Loucy (cell line): ENCODE measurements at regions not wholly inside any gene's neighbourhood (a gene's known extent, or its start where the extent isn't known, plus 50 kb on each side); places are given as distances from the start of the nearest gene placed in this dataset.

Source experiments
- H2AFZ ChIP-seq: fragments of 200-600 bp; sonication (generic); 2 replicates; pipeline ENCODE4 v1.6.0; 2016; ENCODE audit warnings: antibody characterized with exemption, mild to moderate bottlenecking, low read length, moderate library complexity
- H3F3A ChIP-seq: fragments of 200-600 bp; 2 replicates; pipeline ENCODE4 v1.6.0; 2016; ENCODE audit warnings: antibody characterized with exemption, low read depth, mild to moderate bottlenecking
- H3K27me3 ChIP-seq: fragments of 200-600 bp; sonication (generic); 2 replicates; pipeline ENCODE4 v1.6.1; 2014; ENCODE audit warnings: low read length, mild to moderate bottlenecking; ENCODE audit not compliant: insufficient read depth, poor library complexity, severe bottlenecking
- H3K36me3 ChIP-seq: fragments of 200-600 bp; sonication (generic); 2 replicates; pipeline ENCODE4 v1.6.1; 2016; ENCODE audit warnings: low read length; ENCODE audit not compliant: insufficient read depth
- H3K4me1 ChIP-seq: fragments of 200-600 bp; sonication (generic); 2 replicates; pipeline ENCODE4 v1.5.1; 2014; ENCODE audit warnings: low read length, mild to moderate bottlenecking; ENCODE audit not compliant: insufficient read depth, poor library complexity, severe bottlenecking
- H3K4me2 ChIP-seq: fragments of 200-600 bp; sonication (generic); 2 replicates; pipeline ENCODE4 v1.6.0; 2014; ENCODE audit warnings: antibody characterized with exemption, low read length, low read depth, mild to moderate bottlenecking; ENCODE audit not compliant: poor library complexity, severe bottlenecking
- H3K4me3 ChIP-seq: fragments of 200-600 bp; sonication (generic); 2 replicates; pipeline ENCODE4 v1.5.1; 2014; ENCODE audit warnings: low read length, mild to moderate bottlenecking, mixed read lengths; ENCODE audit not compliant: poor library complexity, severe bottlenecking
- H3K79me2 ChIP-seq: fragments of 200-600 bp; sonication (generic); 2 replicates; pipeline ENCODE4 v1.6.1; 2014; ENCODE audit warnings: low read length; ENCODE audit not compliant: insufficient read depth
- H3K9ac ChIP-seq: fragments of 200-600 bp; sonication (generic); 2 replicates; pipeline ENCODE4 v1.6.0; 2014; ENCODE audit warnings: mild to moderate bottlenecking, low read depth, low read length, moderate library complexity; ENCODE audit not compliant: poor library complexity, severe bottlenecking
- H3K9me2 ChIP-seq: fragments of 200-600 bp; sonication (generic); replicated peaks from 2 replicates; pipeline ENCODE4 v1.6.1; 2016; ENCODE audit warnings: low read depth, low read length, mixed read lengths
- H3K9me3 ChIP-seq: fragments of 200-600 bp; sonication (generic); 2 replicates; pipeline ENCODE4 v1.6.1; 2014; ENCODE audit warnings: mild to moderate bottlenecking, antibody characterized with exemption, low read length, low read depth; ENCODE audit not compliant: insufficient read depth
- H4K20me1 ChIP-seq: fragments of 200-600 bp; sonication (generic); 2 replicates; pipeline ENCODE4 v1.6.0; 2014; ENCODE audit warnings: antibody characterized with exemption, low read length, mild to moderate bottlenecking; ENCODE audit not compliant: insufficient read depth, poor library complexity, severe bottlenecking
- CTCF ChIP-seq: fragments of 200-600 bp; sonication (generic); conservative IDR thresholded peaks from 2 replicates; pipeline ENCODE4 v1.5.1; 2014; ENCODE audit warnings: mild to moderate bottlenecking, antibody characterized with exemption, low read length
- EZH2phosphoT487 ChIP-seq: fragments of 200-600 bp; IDR thresholded peaks from 2 replicates; pipeline ENCODE4 v1.6.1; 2018; ENCODE audit warnings: antibody characterized with exemption, mild to moderate bottlenecking, moderate library complexity, borderline replicate concordance

GRCh38 chr12:97968641-97969197, 506.1 kb downstream of the RMST start:
- TF ChIP-seq EZH2phosphoT487: no peak
- TF ChIP-seq CTCF: no peak
- no peak overlapping the region for H3K4me3 ChIP-seq

GRCh38 chr12:97977870-97978405, 515.3 kb downstream of the RMST start:
- H3K4me2 ChIP-seq: no peak overlapping the region
- no peaks in the 10 kb centered on the region for H3K9me3 ChIP-seq
- H3K4me1 ChIP-seq: no peaks in the 10 kb centered on the region
- no peaks in the 10 kb centered on the region for H4K20me1 ChIP-seq
- H3K36me3 ChIP-seq: no peaks in the 10 kb centered on the region
- no peaks in the 10 kb centered on the region for H3K27me3 ChIP-seq
- H2AFZ ChIP-seq: no peak overlapping the region
- H3K79me2 ChIP-seq: no peaks in the 10 kb centered on the region
- no peaks in the 10 kb centered on the region for H3K9me2 ChIP-seq
- H3K9ac ChIP-seq: no peak overlapping the region
- TF ChIP-seq EZH2phosphoT487: no peak
- H3K4me3 ChIP-seq: no peak overlapping the region
- H3F3A ChIP-seq: no peaks in the 10 kb centered on the region

More at GRCh38 chr12:97968641-97969197, 506.1 kb downstream of the RMST start:
- no peaks in the 10 kb centered on the region for H3K4me1 ChIP-seq
- no peak overlapping the region for H2AFZ ChIP-seq
- no peaks in the 10 kb centered on the region for H3K36me3 ChIP-seq
- H3K9me2 ChIP-seq: no peaks in the 10 kb centered on the region
- no peaks in the 10 kb centered on the region for H4K20me1 ChIP-seq
- H3K9me3 ChIP-seq: no peaks in the 10 kb centered on the region
- H3K9ac ChIP-seq: no peak overlapping the region
- no peaks in the 10 kb centered on the region for H3F3A ChIP-seq
- no peak overlapping the region for H3K4me2 ChIP-seq
- H3K27me3 ChIP-seq: no peaks in the 10 kb centered on the region
- no peaks in the 10 kb centered on the region for H3K79me2 ChIP-seq

GRCh38 chr12:97982684-97983083, 520.1 kb downstream of the RMST start:
- no peaks in the 10 kb centered on the region for H3F3A ChIP-seq
- H2AFZ ChIP-seq: no peak overlapping the region
- no peak overlapping the region for H3K4me3 ChIP-seq
- no peaks in the 10 kb centered on the region for H4K20me1 ChIP-seq
- no peak overlapping the region for H3K9ac ChIP-seq
- no peak overlapping the region for H3K4me2 ChIP-seq
- H3K9me2 ChIP-seq: no peaks in the 10 kb centered on the region
- no peaks in the 10 kb centered on the region for H3K27me3 ChIP-seq
- TF ChIP-seq EZH2phosphoT487 (no peak), CTCF (no peak)
- no peaks in the 10 kb centered on the region for H3K9me3 ChIP-seq
- H3K36me3 ChIP-seq: no peaks in the 10 kb centered on the region
- H3K79me2 ChIP-seq: no peaks in the 10 kb centered on the region
- no peaks in the 10 kb centered on the region for H3K4me1 ChIP-seq

- H3K4me3 ChIP-seq: no peak overlapping the region
- no peaks in the 10 kb centered on the region for H3F3A ChIP-seq
- H3K9ac ChIP-seq: no peak overlapping the region
- no peaks in the 10 kb centered on the region for H3K4me1 ChIP-seq
- H3K27me3 ChIP-seq: no peaks in the 10 kb centered on the region
- no peak overlapping the region for H2AFZ ChIP-seq
- H3K9me2 ChIP-seq: no peaks in the 10 kb centered on the region
- H3K79me2 ChIP-seq: no peaks in the 10 kb centered on the region
- H4K20me1 ChIP-seq: no peaks in the 10 kb centered on the region
- H3K4me2 ChIP-seq: no peak overlapping the region
- H3K36me3 ChIP-seq: no peaks in the 10 kb centered on the region
- H3K9me3 ChIP-seq: no peaks in the 10 kb centered on the region
- TF ChIP-seq CTCF: no peak
- no peak for TF ChIP-seq EZH2phosphoT487
Observed at GRCh38 chr12:97983796-97984195, 521.2 kb downstream of the RMST start.
